ENCODE measurements at regions not wholly inside any gene's neighbourhood (a gene's known extent, or its start where the extent isn't known, plus 50 kb on each side); places are given as distances from the start of the nearest gene placed in this dataset.
"Not testable (repeated sequence)": the region's sequence is repeated elsewhere in the genome, so short reads cannot be mapped to it uniquely, and the experiment has no call there.

GRCh38 chr3:20622304-20622703 is 436.3 kb upstream of the SGO1 start:
- POLR2A ChIA-PET, result no interaction called here
- CTCF ChIA-PET, result no interaction called here
- TF ChIP-seq CTCF (IDR thresholded peaks at IDR 0.05; ENCODE audit: control extremely low read depth, extremely low read depth, low read depth, missing control alignments), result no peak
- DNase-seq (ENCODE audit: extremely low spot score), result no peak

DNA sequence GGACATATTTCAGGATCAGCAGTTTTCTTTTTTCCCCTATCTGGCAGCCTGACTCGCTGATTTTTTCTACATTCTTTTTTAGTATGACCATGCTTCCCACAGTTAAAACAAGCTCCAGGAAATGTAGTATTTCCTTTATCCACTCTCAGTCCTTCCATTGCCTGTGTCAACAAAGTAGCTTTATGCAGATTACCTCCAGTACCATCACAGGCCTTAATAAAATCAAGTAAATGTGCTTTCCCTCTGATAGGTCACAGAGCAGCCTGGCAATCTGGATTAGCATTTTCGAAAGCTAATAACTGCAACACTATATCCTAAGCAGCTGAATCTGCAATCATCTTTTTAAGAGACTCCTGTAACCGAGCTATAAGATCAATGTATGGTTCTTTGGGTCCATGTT is 432.6 kb upstream of the SGO1 start:
- CTCF ChIA-PET, result interaction anchor here (1.1 to 1.4 kb wide), 3 partner anchors 10 to 18 kb away, joined by 3 read pairs; no protein-coding TSS in a partner anchor
- POLR2A ChIA-PET; DNase-seq (ENCODE audit: extremely low spot score): not testable (repeated sequence)

GRCh38 chr3:20618181-20618580 is 432.2 kb upstream of the SGO1 start:
- POLR2A ChIA-PET; DNase-seq (ENCODE audit: extremely low spot score): not testable (repeated sequence)
- CTCF ChIA-PET, result interaction anchor here (1.1 to 1.4 kb wide), 3 partner anchors 11 to 19 kb away, joined by 3 read pairs; no protein-coding TSS in a partner anchor

GRCh38 chr3:20615982-20616381 is 430.0 kb upstream of the SGO1 start:
- DNase-seq (ENCODE audit: extremely low spot score); CTCF ChIA-PET; POLR2A ChIA-PET: not testable (repeated sequence)

GRCh38 chr3:20608054-20608738 is 422.2 kb upstream of the SGO1 start:
- no peak for TF ChIP-seq CTCF (IDR thresholded peaks at IDR 0.05; ENCODE audit: control extremely low read depth, extremely low read depth, low read depth, missing control alignments)
- CTCF ChIA-PET, result interaction anchor here (2.6 kb wide), 1 partner anchor 11 kb away, joined by 14 read pairs; no protein-coding TSS in a partner anchor
- DNase-seq (ENCODE audit: extremely low spot score), result no peak
- POLR2A ChIA-PET, result no interaction called here

DNA sequence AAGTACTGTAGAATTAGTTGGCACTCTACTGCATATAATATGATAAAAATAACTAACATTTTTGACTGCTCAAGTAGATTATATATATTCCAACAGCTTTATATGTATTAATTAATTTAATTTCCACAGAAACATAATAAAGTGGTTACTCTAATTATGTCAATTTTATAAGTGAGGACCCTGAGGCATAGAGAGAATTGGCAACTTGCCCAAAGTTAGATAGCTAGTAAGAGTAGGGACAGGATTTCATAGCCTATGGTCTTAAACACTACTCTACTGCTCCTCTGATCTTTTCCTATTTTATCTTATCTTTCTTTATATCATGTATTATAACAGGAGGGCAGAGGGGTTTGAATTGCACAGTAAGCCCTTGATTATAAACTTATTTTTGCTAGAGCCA is 418.7 kb upstream of the SGO1 start:
- TF ChIP-seq CTCF (IDR thresholded peaks at IDR 0.05; ENCODE audit: control extremely low read depth, extremely low read depth, low read depth, missing control alignments), result no peak
- CTCF ChIA-PET, result no interaction called here
- DNase-seq (ENCODE audit: extremely low spot score), result no peak
- POLR2A ChIA-PET, result no interaction called here

- POLR2A ChIA-PET, result no interaction called here
- CTCF ChIA-PET, result interaction anchor here (1.5 to 1.8 kb wide), 2 partner anchors 14 to 21 kb away, joined by 4 read pairs; no protein-coding TSS in a partner anchor
- TF ChIP-seq CTCF (IDR thresholded peaks at IDR 0.05; ENCODE audit: control extremely low read depth, extremely low read depth, low read depth, missing control alignments), result no peak
- no peak for DNase-seq (ENCODE audit: extremely low spot score)
Measured at GRCh38 chr3:20589275-20589674, 403.3 kb upstream of the SGO1 start.

GRCh38 chr3:20588781-20589180 is 402.8 kb upstream of the SGO1 start:
- no peak for DNase-seq (ENCODE audit: extremely low spot score)
- no peak for TF ChIP-seq CTCF (IDR thresholded peaks at IDR 0.05; ENCODE audit: control extremely low read depth, extremely low read depth, low read depth, missing control alignments)
- CTCF ChIA-PET, result interaction anchor here (1.5 to 1.8 kb wide), 2 partner anchors 13 to 22 kb away, joined by 4 read pairs; no protein-coding TSS in a partner anchor
- POLR2A ChIA-PET, result no interaction called here

Measured in GM10248 (cell line).